CD14-positive monocyte (primary cell): ENCODE measurements at regions not wholly inside any gene's neighbourhood (a gene's known extent, or its start where the extent isn't known, plus 50 kb on each side); places are given as distances from the start of the nearest gene placed in this dataset.

ENCODE experiments used
- DNase-seq, 3 donors: peaks; one replicate each; pipeline ENCODE4 v3.0.0-alpha.2; 2011 to 2022
- H2AFZ ChIP-seq: 2 replicates; pipeline ENCODE4 v1.6.0; 2012; ENCODE audit warnings: mild to moderate bottlenecking, low read depth, low read length, inconsistent platforms; ENCODE audit not compliant: insufficient read depth, poor library complexity, severe bottlenecking
- H3K27ac ChIP-seq, 2 donors: 1 replicate in 1 of 2; 2 replicates in 1 of 2; pipeline ENCODE4 v1.5.1; 2012 to 2013; ENCODE audit warnings: low read length in 2 of 2, control low read depth in 1 of 2, inconsistent platforms in 1 of 2, low read depth in 1 of 2, mild to moderate bottlenecking in 1 of 2
- H3K27me3 ChIP-seq, 2 donors: one replicate each; pipeline versions ENCODE4 v1.6.0 to v1.6.1; 2011 to 2013; ENCODE audit warnings: low read length in 2 of 2; ENCODE audit not compliant: control insufficient read depth in 2 of 2, insufficient read depth in 2 of 2
- H3K36me3 ChIP-seq, 2 donors: replicated peaks in 1 of 2; 1 replicate in 1 of 2; 2 replicates in 1 of 2; pipeline versions ENCODE4 v1.5.1 to v1.6.1; 2012 to 2013; ENCODE audit warnings: low read length in 2 of 2, control low read depth in 1 of 2, inconsistent platforms in 1 of 2, mild to moderate bottlenecking in 1 of 2; ENCODE audit not compliant: insufficient read depth in 2 of 2, control insufficient read depth in 1 of 2
- H3K4me1 ChIP-seq, 2 donors: 1 replicate in 1 of 2; 2 replicates in 1 of 2; pipeline versions ENCODE4 v1.5.1 to v1.6.1; 2012 to 2013; ENCODE audit warnings: low read length in 2 of 2, control low read depth in 1 of 2, inconsistent platforms in 1 of 2, mild to moderate bottlenecking in 1 of 2, moderate library complexity in 1 of 2; ENCODE audit not compliant: insufficient read depth in 2 of 2, control insufficient read depth in 1 of 2
- H3K4me2 ChIP-seq: replicated peaks from 2 replicates; pipeline ENCODE3; 2012; ENCODE audit warnings: low read length, moderate library complexity, mild to moderate bottlenecking; ENCODE audit not compliant: poor library complexity, severe bottlenecking; ENCODE audit errors: extremely low read depth
- H3K4me3 ChIP-seq, 3 experiments: fragments of 200-600 bp in 1 of 3; sonication (generic) in 1 of 3; replicated peaks in 1 of 3; 1 replicate in 2 of 3; 2 replicates in 1 of 3; pipeline ENCODE4 v1.5.1; 2011 to 2013; ENCODE audit warnings: low read length in 3 of 3, mild to moderate bottlenecking in 3 of 3, control low read depth in 2 of 3, low read depth in 2 of 3, inconsistent platforms in 1 of 3, moderate library complexity in 1 of 3
- H3K79me2 ChIP-seq: 2 replicates; pipeline ENCODE4 v1.6.0; 2012; ENCODE audit warnings: mild to moderate bottlenecking, control low read depth, inconsistent platforms, low read length, moderate library complexity; ENCODE audit not compliant: insufficient read depth
- H3K9ac ChIP-seq: 2 replicates; pipeline ENCODE4 v1.6.0; 2017; ENCODE audit warnings: low read length, mild to moderate bottlenecking; ENCODE audit not compliant: insufficient read depth, poor library complexity, severe bottlenecking
- H3K9me3 ChIP-seq, 2 donors: replicated peaks in 1 of 2; 1 replicate in 1 of 2; 2 replicates in 1 of 2; pipeline versions ENCODE4 v1.5.1 to v1.6.1; 2012 to 2013; ENCODE audit warnings: low read length in 2 of 2, control low read depth in 1 of 2; ENCODE audit not compliant: control insufficient read depth in 1 of 2, insufficient read depth in 1 of 2
- H4K20me1 ChIP-seq: 2 replicates; pipeline ENCODE4 v1.6.0; 2012; ENCODE audit warnings: mild to moderate bottlenecking, low read length, control low read depth, moderate library complexity; ENCODE audit not compliant: insufficient read depth
- H3K27ac Mint-ChIP-seq, 7 donors: one replicate each; pipeline ENCODE4 v1.8.0; 2020; ENCODE audit warnings: mild to moderate bottlenecking in 7 of 7, mixed read lengths in 7 of 7, moderate library complexity in 6 of 7, inconsistent platforms in 2 of 7
- H3K27me3 Mint-ChIP-seq, 3 donors: one replicate each; pipeline ENCODE4 v1.8.0; 2021 to 2022; ENCODE audit warnings: low read depth in 3 of 3, mild to moderate bottlenecking in 3 of 3, mixed read lengths in 3 of 3, moderate library complexity in 3 of 3, inconsistent platforms in 1 of 3
- H3K36me3 Mint-ChIP-seq, 2 donors: one replicate each; pipeline ENCODE4 v1.8.0; 2020; ENCODE audit warnings: mixed read lengths in 2 of 2, inconsistent platforms in 1 of 2, mild to moderate bottlenecking in 1 of 2
- H3K4me1 Mint-ChIP-seq: one replicate; pipeline ENCODE4 v1.8.0; 2020; ENCODE audit warnings: mild to moderate bottlenecking, mixed read lengths
- H3K4me3 Mint-ChIP-seq, 2 donors: one replicate each; pipeline ENCODE4 v1.8.0; 2020; ENCODE audit warnings: mild to moderate bottlenecking in 2 of 2, mixed read lengths in 2 of 2, moderate library complexity in 1 of 2
- H3K9me3 Mint-ChIP-seq, 7 donors: one replicate each; pipeline ENCODE4 v1.8.0; 2020 to 2022; ENCODE audit warnings: mixed read lengths in 7 of 7, mild to moderate bottlenecking in 6 of 7, moderate library complexity in 6 of 7, inconsistent platforms in 2 of 7
- CTCF ChIP-seq: fragments of 200-600 bp; IDR thresholded peaks from one replicate; pipeline ENCODE4 v1.8.0; 2022; ENCODE audit warnings: antibody characterized with exemption, mild to moderate bottlenecking
- WGBS: methylation state at CpG from one replicate; pipeline ENCODE4 v1.1.5; 2013; ENCODE audit warnings: missing lambda C conversion rate; ENCODE audit not compliant: insufficient coverage; 5-methylcytosine and 5-hydroxymethylcytosine counted together
- intact Hi-C, 2 donors: fragments of 100-400 bp; cut with micrococcal nuclease; formaldehyde crosslinking; loops; one replicate each; pipeline versions ENCODE4 v1.15.0 to v1.15.1; 2023

- H3K4me3 Mint-ChIP-seq: no peak overlapping the region
- H3K27me3 ChIP-seq: no peaks in the 10 kb centered on the region
- no peaks in the 10 kb centered on the region for H4K20me1 ChIP-seq
- no peak for DNase-seq
- intact Hi-C loops: no loop called here
- no peaks in the 10 kb centered on the region for H3K79me2 ChIP-seq
- no peak overlapping the region for H3K4me2 ChIP-seq
- no peak overlapping the region for H3K27ac ChIP-seq
- no peak overlapping the region for H3K9ac ChIP-seq
- peaks cover 0 to 8% of the 10 kb centered on the region in 2 donors for H3K9me3 ChIP-seq
- peaks cover 0 to 19% (median 9%) of the 10 kb centered on the region in 7 donors for H3K9me3 Mint-ChIP-seq
- H3K4me1 ChIP-seq: no peaks in the 10 kb centered on the region
- 100% methylated on average over 1 of the region's 3 CpGs for WGBS
- H2AFZ ChIP-seq: no peak overlapping the region
- TF ChIP-seq CTCF: no peak
- no peak overlapping the region for H3K4me3 ChIP-seq
- H3K36me3 ChIP-seq: no peaks in the 10 kb centered on the region
- no peaks in the 10 kb centered on the region for H3K4me1 Mint-ChIP-seq
- no peaks in the 10 kb centered on the region for H3K36me3 Mint-ChIP-seq
- no peaks in the 10 kb centered on the region for H3K27me3 Mint-ChIP-seq
- no peak overlapping the region for H3K27ac Mint-ChIP-seq
Measured at GRCh38 chr5:116848954-116849581, 274.4 kb upstream of the SEMA6A start.

- no peaks in the 10 kb centered on the region for H3K79me2 ChIP-seq
- no peaks in the 10 kb centered on the region for H3K36me3 ChIP-seq
- H3K4me1 ChIP-seq: no peaks in the 10 kb centered on the region
- no peak overlapping the region for H3K4me2 ChIP-seq
- intact Hi-C loops: no loop called here
- Mint-ChIP-seq H3K9me3 (peaks cover 0 to 19% (median 8%) of the 10 kb centered on the region in 7 donors), H3K27me3 (no peaks in the 10 kb centered on the region), H3K36me3 (no peaks in the 10 kb centered on the region), H3K4me3 (no peak overlapping the region), H3K27ac (no peak overlapping the region), H3K4me1 (no peaks in the 10 kb centered on the region)
- no peak overlapping the region for H3K4me3 ChIP-seq
- peaks cover 0 to 8% of the 10 kb centered on the region in 2 donors for H3K9me3 ChIP-seq
- 95% methylated on average over 8 of the region's 8 CpGs for WGBS
- no peak for DNase-seq
- no peak for TF ChIP-seq CTCF
- no peak overlapping the region for H3K27ac ChIP-seq
- H2AFZ ChIP-seq: no peak overlapping the region
- no peaks in the 10 kb centered on the region for H3K27me3 ChIP-seq
- no peak overlapping the region for H3K9ac ChIP-seq
- no peaks in the 10 kb centered on the region for H4K20me1 ChIP-seq
Measured at GRCh38 chr5:116847960-116848359, 273.3 kb upstream of the SEMA6A start.
